K562 (cell line): ENCODE measurements at regions not wholly inside any gene's neighbourhood (a gene's known extent, or its start where the extent isn't known, plus 50 kb on each side); places are given as distances from the start of the nearest gene placed in this dataset.
"Not testable (repeated sequence)": the region's sequence is repeated elsewhere in the genome, so short reads cannot be mapped to it uniquely, and the experiment has no call there.

Experiments used
- ATAC-seq: fragments of 200-7000 bp; cut with Tn5 transposase; 3 replicates; pipeline ENCODE4 v1.9.1; 2020; ENCODE audit warnings: moderate library complexity
- BruUV-seq: library from RNA; stranded (reverse); fragments of 400-500 nt; replicated peaks from 2 replicates; lab custom pipeline; 2021; lab: Mats Ljungman, UMichigan
- CTCF ChIA-PET: fragments of 300-600 bp; formaldehyde crosslinking; extraction: SDS; loops from one replicate; lab custom pipeline; 2021; ENCODE audit warnings: low intra/inter-chr PET ratio; lab: Yijun Ruan, JAX
- POLR2A ChIA-PET: fragments of 300-600, 350-650 bp; sonication (Branson Sonifier 250); formaldehyde crosslinking; extraction: SDS; loops from one replicate; lab custom pipeline; 2021; ENCODE audit warnings: antibody characterized with exemption, inconsistent platforms; lab: Yijun Ruan, JAX
- DNase-seq, 4 experiments: peaks; one replicate each; pipeline versions ENCODE4 v3.0.0 to v3.0.0-alpha.2; 2011 to 2018; ENCODE audit warnings: low spot score in 3 of 4, mixed read lengths in 3 of 4; ENCODE audit errors: extremely low read depth in 1 of 4
- FAIRE-seq: peaks from 2 replicates; lab custom pipeline; 2011; peaks lifted over from hg19 to GRCh38; lab: Jason Lieb, UNC
- H2AFZ ChIP-seq: 2 replicates; pipeline ENCODE4 v1.6.0; 2011; ENCODE audit warnings: low read depth, low read length, control low read depth, inconsistent platforms
- H3K27ac ChIP-seq: fragments of 200-600 bp; 3 replicates; pipeline ENCODE4 v1.8.0; 2011; ENCODE audit warnings: low read depth, mild to moderate bottlenecking, control low read depth, inconsistent platforms, low read length, moderate library complexity, mixed read lengths; ENCODE audit errors: extremely low read depth
- H3K27me3 ChIP-seq, 2 experiments: fragments of 300-600 bp in 1 of 2; 2 replicates in 1 of 2; 3 replicates in 1 of 2; pipeline versions ENCODE4 v1.6.0 to v1.8.0; 2011; ENCODE audit warnings: inconsistent platforms in 2 of 2, low read length in 2 of 2, mild to moderate bottlenecking in 1 of 2, mixed read lengths in 1 of 2, moderate library complexity in 1 of 2; ENCODE audit not compliant: control insufficient read depth in 2 of 2, insufficient read depth in 2 of 2
- H3K36me3 ChIP-seq: fragments of 300-600 bp; 3 replicates; pipeline ENCODE4 v1.8.0; 2011; ENCODE audit warnings: mild to moderate bottlenecking, low read length, inconsistent platforms; ENCODE audit not compliant: control insufficient read depth, insufficient read depth
- H3K4me1 ChIP-seq, 2 experiments: fragments of 200-600 bp in 1 of 2; replicated peaks in 1 of 2; 2 replicates in 1 of 2; 3 replicates in 1 of 2; pipeline versions ENCODE4 v1.5.1 to v1.8.0; 2011; ENCODE audit warnings: inconsistent platforms in 2 of 2, low read length in 2 of 2, mild to moderate bottlenecking in 1 of 2, mixed read lengths in 1 of 2, moderate library complexity in 1 of 2; ENCODE audit not compliant: control insufficient read depth in 2 of 2, insufficient read depth in 2 of 2
- H3K4me2 ChIP-seq: 2 replicates; pipeline ENCODE4 v1.6.1; 2011; ENCODE audit warnings: low read length, control low read depth, inconsistent platforms, mixed read lengths; ENCODE audit not compliant: insufficient read depth
- H3K4me3 ChIP-seq: fragments of 200-600 bp; sonication (generic), shearing (Covaris generic); 2 replicates; pipeline ENCODE4 v1.5.1; 2016; ENCODE audit warnings: control low read depth, inconsistent platforms
- H3K79me2 ChIP-seq: fragments of 200-600 bp; 3 replicates; pipeline ENCODE4 v1.8.0; 2011; ENCODE audit warnings: low read length, inconsistent platforms; ENCODE audit not compliant: control insufficient read depth, insufficient read depth
- H3K9ac ChIP-seq, 2 experiments: 2 replicates each; pipeline versions ENCODE4 v1.6.0 to v1.6.1; 2011; ENCODE audit warnings: low read depth in 2 of 2, low read length in 2 of 2, control low read depth in 1 of 2, inconsistent platforms in 1 of 2, mild to moderate bottlenecking in 1 of 2, mixed read lengths in 1 of 2; ENCODE audit not compliant: insufficient read depth in 1 of 2
- H3K9me1 ChIP-seq: one replicate; pipeline ENCODE4 v1.6.0; 2011; ENCODE audit warnings: inconsistent platforms, mild to moderate bottlenecking, low read length, moderate library complexity; ENCODE audit not compliant: control insufficient read depth, insufficient read depth
- H3K9me3 ChIP-seq: replicated peaks from 2 replicates; pipeline ENCODE4 v1.5.1; 2011; ENCODE audit warnings: low read depth, low read length, inconsistent platforms; ENCODE audit not compliant: control insufficient read depth, insufficient read depth
- H4K20me1 ChIP-seq: replicated peaks from 2 replicates; pipeline ENCODE4 v1.6.1; 2011; ENCODE audit warnings: low read length, inconsistent platforms, mixed read lengths; ENCODE audit not compliant: control insufficient read depth, insufficient read depth
- ERF ChIP-seq: fragments of 450-650 bp; formaldehyde crosslinking; IDR thresholded peaks from 2 replicates; pipeline ENCODE4 v1.4.0; 2020; ENCODE audit warnings: mild to moderate bottlenecking, mixed read lengths
- HEY1 ChIP-seq: fragments of 250-450 bp; sonication (Bioruptor Pico); IDR thresholded peaks from 2 replicates; pipeline ENCODE4 v1.5.0; 2020; ENCODE audit warnings: mild to moderate bottlenecking, moderate library complexity, borderline replicate concordance
- MAX ChIP-seq: sonication (generic); formaldehyde crosslinking; IDR thresholded peaks from 2 replicates; pipeline ENCODE4 v1.9.0; 2022; ENCODE audit warnings: mild to moderate bottlenecking, missing genetic modification reagents
- NCOA1 ChIP-seq: fragments of 450-650 bp; IDR thresholded peaks from 2 replicates; pipeline ENCODE4 v1.6.1; 2016; ENCODE audit warnings: low read depth
- ZC3H11A ChIP-seq: IDR thresholded peaks from 2 replicates; pipeline ENCODE4 v1.6.1; 2012; ENCODE audit warnings: low read depth, low read length, improper control_type of control experiment
- ZNF23 ChIP-seq: fragments of 250-450 bp; sonication (Bioruptor Pico); IDR thresholded peaks from 2 replicates; pipeline ENCODE4 v1.4.0; 2020; ENCODE audit warnings: mild to moderate bottlenecking
- ZNF232 ChIP-seq: sonication (generic); formaldehyde crosslinking; IDR thresholded peaks from 2 replicates; pipeline ENCODE4 v1.8.0; 2022; ENCODE audit warnings: mild to moderate bottlenecking, missing genetic modification reagents
- ZNF444 ChIP-seq: fragments of 250-450 bp; sonication (Bioruptor Pico); IDR thresholded peaks from 2 replicates; pipeline ENCODE4 v1.4.0; 2020; ENCODE audit warnings: mild to moderate bottlenecking, moderate library complexity
- ZNF583 ChIP-seq: fragments of 250-450 bp; sonication (Bioruptor Pico); IDR thresholded peaks from 2 replicates; pipeline ENCODE4 v1.4.0; 2020
- WGBS: fragments of 100-300 bp; shearing (Covaris generic); methylation state at CpG from one replicate; pipeline ENCODE4 v1.1.6; 2016; ENCODE audit warnings: low coverage, mixed read lengths; ENCODE audit not compliant: insufficient coverage; ENCODE audit errors: missing lambda C conversion rate; 5-methylcytosine and 5-hydroxymethylcytosine counted together
- in situ Hi-C: fragments of 300-500 bp; cut with MboI; formaldehyde crosslinking; loops from 4 replicates; pipeline ENCODE4 v1.15.0; 2018; ENCODE audit warnings: inconsistent platforms, mixed read lengths
- intact Hi-C: fragments of 100-400 bp; cut with micrococcal nuclease; formaldehyde crosslinking; loops from 2 replicates; pipeline ENCODE4 v1.14.2; 2022

GRCh38 chr15:26061248-26061647, 198.1 kb upstream of the ATP10A start:
- Histone ChIP-seq H3K4me1 (no peaks in the 10 kb centered on the region), H3K9me3 (no peaks in the 10 kb centered on the region), H2AFZ (no peak overlapping the region), H3K27me3 (no peaks in the 10 kb centered on the region), H3K9ac (no peak overlapping the region), H3K4me2 (no peak overlapping the region), H3K27ac (no peak overlapping the region), H3K79me2 (no peaks in the 10 kb centered on the region), H3K36me3 (no peaks in the 10 kb centered on the region), H3K4me3 (no peak overlapping the region), H4K20me1 (no peaks in the 10 kb centered on the region), H3K9me1 (no peaks in the 10 kb centered on the region)
- intact Hi-C loops, result no loop called here
- CTCF ChIA-PET, result no interaction called here
- POLR2A ChIA-PET, result no interaction called here
- no TSS peak for BruUV-seq
- 0% methylated on average over 4 of the region's 4 CpGs for WGBS
- ATAC-seq, result no peak
- no peak for DNase-seq
- in situ Hi-C loops, result no loop called here
- no peak for FAIRE-seq
- TF ChIP-seq MAX (no peak), ZNF23 (CRISPR knock-in tag) (no peak), HEY1 (CRISPR knock-in tag) (no peak), ZNF232 (no peak), NCOA1 (no peak), ZNF444 (CRISPR knock-in tag) (no peak), ERF (no peak), ZC3H11A (no peak), ZNF583 (CRISPR knock-in tag) (no peak)

GRCh38 chr15:26056766-26057165, 193.6 kb upstream of the ATP10A start:
- CTCF ChIA-PET, result not testable (repeated sequence)

More at GRCh38 chr15:26056766-26057165, 193.6 kb upstream of the ATP10A start:
- intact Hi-C loops, H3K4me1 ChIP-seq, DNase-seq, H3K79me2 ChIP-seq, H3K9me3 ChIP-seq, H3K4me2 ChIP-seq, POLR2A ChIA-PET, BruUV-seq, in situ Hi-C loops, H3K36me3 ChIP-seq, ATAC-seq, H3K9me1 ChIP-seq, FAIRE-seq, H3K9ac ChIP-seq, H4K20me1 ChIP-seq, H3K4me3 ChIP-seq, H3K27ac ChIP-seq, H3K27me3 ChIP-seq, H2AFZ ChIP-seq: not testable (repeated sequence)
- WGBS, result 3% methylated on average over 10 of the region's 29 CpGs
